ENCODE measurements at regions not wholly inside any gene's neighbourhood (a gene's known extent, or its start where the extent isn't known, plus 50 kb on each side); places are given as distances from the start of the nearest gene placed in this dataset.

DNA sequence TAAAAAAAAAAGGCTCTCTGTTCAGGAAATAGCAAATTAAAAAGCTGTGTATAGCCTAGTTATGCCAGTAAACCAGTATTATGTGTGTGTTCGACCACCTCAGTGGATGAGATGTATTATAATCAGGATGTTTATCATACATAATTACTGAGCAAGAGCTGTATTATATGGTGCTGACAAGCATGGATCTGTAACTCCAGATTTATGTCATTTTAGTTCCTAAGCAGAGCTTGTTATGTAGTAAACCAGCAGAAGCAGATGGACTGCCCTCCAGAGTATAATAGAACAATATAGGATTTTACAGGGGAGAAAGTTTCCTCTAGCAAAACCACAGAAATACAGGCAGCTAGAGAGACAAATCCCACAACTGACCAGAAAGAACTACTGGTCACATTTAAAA lies 627.4 kb upstream of the EPHA5 start:
- H3K4me3 Mint-ChIP-seq (ENCODE audit: unreplicated experiment), result no peak overlapping the region
- peaks cover 3% of the 10 kb centered on the region for H3K27me3 Mint-ChIP-seq (ENCODE audit: unreplicated experiment)
- peaks cover 6% of the 10 kb centered on the region for H3K9me3 Mint-ChIP-seq (ENCODE audit: unreplicated experiment)
- no peak for DNase-seq
- TF ChIP-seq CTCF (IDR thresholded peaks at IDR 0.05; ENCODE audit: partially characterized antibody, unreplicated experiment), result no peak
- no peaks in the 10 kb centered on the region for H3K36me3 Mint-ChIP-seq (ENCODE audit: unreplicated experiment)
- H3K27ac Mint-ChIP-seq (ENCODE audit: unreplicated experiment), result peak overlapping the region; percentile 8
- H3K4me1 Mint-ChIP-seq (ENCODE audit: low read depth, unreplicated experiment), result peaks cover 5% of the 10 kb centered on the region

DNA sequence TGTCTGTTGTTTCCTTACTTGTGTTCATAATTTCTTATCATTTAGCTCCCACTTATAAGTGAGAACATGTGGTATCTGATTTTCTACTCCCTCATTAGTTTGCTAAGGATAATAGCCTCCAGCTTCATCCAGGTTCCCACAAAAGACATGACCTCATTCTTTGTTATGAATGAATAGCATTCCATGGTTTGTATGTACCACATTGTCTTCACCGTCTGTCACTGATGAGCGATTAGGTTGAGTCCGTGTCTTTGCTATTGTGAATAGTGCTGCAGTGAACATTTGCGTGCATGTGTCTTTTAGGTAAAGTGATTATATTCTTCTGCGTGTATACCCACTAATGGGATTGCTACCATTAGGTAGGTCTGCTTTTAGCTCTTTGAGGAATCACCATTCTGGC lies 624.3 kb upstream of the EPHA5 start:
- TF ChIP-seq CTCF (IDR thresholded peaks at IDR 0.05; ENCODE audit: partially characterized antibody, unreplicated experiment), result no peak
- peaks cover 4% of the 10 kb centered on the region for H3K9me3 Mint-ChIP-seq (ENCODE audit: unreplicated experiment)
- H3K4me3 Mint-ChIP-seq (ENCODE audit: unreplicated experiment), result no peak overlapping the region
- peak overlapping the region; percentile 90 for H3K27ac Mint-ChIP-seq (ENCODE audit: unreplicated experiment)
- peaks cover 1% of the 10 kb centered on the region for H3K27me3 Mint-ChIP-seq (ENCODE audit: unreplicated experiment)
- DNase-seq, result no peak
- H3K4me1 Mint-ChIP-seq (ENCODE audit: low read depth, unreplicated experiment), result peaks cover 5% of the 10 kb centered on the region
- peaks cover 8% of the 10 kb centered on the region for H3K36me3 Mint-ChIP-seq (ENCODE audit: unreplicated experiment)

- Mint-ChIP-seq H3K4me1 (ENCODE audit: low read depth, unreplicated experiment) (no peaks in the 10 kb centered on the region), H3K27me3 (ENCODE audit: unreplicated experiment) (no peaks in the 10 kb centered on the region), H3K9me3 (ENCODE audit: unreplicated experiment) (no peaks in the 10 kb centered on the region), H3K4me3 (ENCODE audit: unreplicated experiment) (no peak overlapping the region), H3K27ac (ENCODE audit: unreplicated experiment) (no peak overlapping the region), H3K36me3 (ENCODE audit: unreplicated experiment) (no peaks in the 10 kb centered on the region)
- DNase-seq, result no peak
- no peak for TF ChIP-seq CTCF (IDR thresholded peaks at IDR 0.05; ENCODE audit: partially characterized antibody, unreplicated experiment)
Measured at GRCh38 chr4:66284991-66285451, 614.7 kb upstream of the EPHA5 start.

- no peak for TF ChIP-seq CTCF (IDR thresholded peaks at IDR 0.05; ENCODE audit: partially characterized antibody, unreplicated experiment)
- Mint-ChIP-seq H3K4me3 (ENCODE audit: unreplicated experiment) (no peak overlapping the region), H3K36me3 (ENCODE audit: unreplicated experiment) (no peaks in the 10 kb centered on the region), H3K4me1 (ENCODE audit: low read depth, unreplicated experiment) (no peaks in the 10 kb centered on the region), H3K9me3 (ENCODE audit: unreplicated experiment) (no peaks in the 10 kb centered on the region), H3K27me3 (ENCODE audit: unreplicated experiment) (peaks cover 1% of the 10 kb centered on the region), H3K27ac (ENCODE audit: unreplicated experiment) (no peak overlapping the region)
- DNase-seq, result no peak
Measured at GRCh38 chr4:66279084-66279483, 608.8 kb upstream of the EPHA5 start.

DNA sequence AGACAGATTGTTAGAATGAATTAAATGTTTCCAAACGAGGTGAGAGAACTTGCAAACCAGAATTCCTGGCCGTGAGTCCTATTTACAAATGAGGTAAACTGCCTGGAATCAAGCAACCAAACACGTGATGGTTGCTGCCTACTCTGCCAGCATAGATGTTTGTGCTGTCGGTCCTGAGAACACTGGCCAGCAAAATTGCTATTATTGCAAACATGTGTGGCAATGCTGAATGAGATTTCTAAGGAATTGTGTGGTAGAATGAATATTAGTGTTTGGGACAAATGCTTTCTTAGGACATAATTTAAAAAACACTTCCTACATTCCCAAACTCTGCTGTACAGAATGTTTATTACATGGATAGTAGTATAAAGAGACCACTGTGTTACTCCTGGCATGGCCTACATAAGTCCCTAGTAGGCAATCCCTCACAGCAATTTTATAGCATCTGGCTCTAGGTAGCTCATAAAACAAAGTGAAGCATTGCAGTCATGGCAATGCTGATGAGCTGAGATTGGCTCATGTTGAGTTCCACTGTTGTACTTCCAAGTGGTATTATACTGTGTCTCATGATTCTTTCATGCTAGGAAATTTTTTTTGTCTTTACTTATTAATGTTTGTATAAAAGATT lies 605.2 kb upstream of the EPHA5 start:
- H3K4me3 Mint-ChIP-seq (ENCODE audit: unreplicated experiment), result no peak overlapping the region

More for the DNA sequence above, 605.2 kb upstream of the EPHA5 start:
- peaks cover 2% of the 10 kb centered on the region for H3K9me3 Mint-ChIP-seq (ENCODE audit: unreplicated experiment)
- peaks cover 1% of the 10 kb centered on the region for H3K27me3 Mint-ChIP-seq (ENCODE audit: unreplicated experiment)
- H3K27ac Mint-ChIP-seq (ENCODE audit: unreplicated experiment), result no peak overlapping the region
- H3K4me1 Mint-ChIP-seq (ENCODE audit: low read depth, unreplicated experiment), result no peaks in the 10 kb centered on the region
- H3K36me3 Mint-ChIP-seq (ENCODE audit: unreplicated experiment), result no peaks in the 10 kb centered on the region
- DNase-seq, result no peak
- TF ChIP-seq CTCF (IDR thresholded peaks at IDR 0.05; ENCODE audit: partially characterized antibody, unreplicated experiment), result no peak
